NCI-H146 (cell line): ENCODE measurements at regions not wholly inside any gene's neighbourhood (a gene's known extent, or its start where the extent isn't known, plus 50 kb on each side); places are given as distances from the start of the nearest gene placed in this dataset.

Source experiments
- DNase-seq: peaks from one replicate; lab custom pipeline; 2025; lab: John Stamatoyannopoulos, UW

DNA sequence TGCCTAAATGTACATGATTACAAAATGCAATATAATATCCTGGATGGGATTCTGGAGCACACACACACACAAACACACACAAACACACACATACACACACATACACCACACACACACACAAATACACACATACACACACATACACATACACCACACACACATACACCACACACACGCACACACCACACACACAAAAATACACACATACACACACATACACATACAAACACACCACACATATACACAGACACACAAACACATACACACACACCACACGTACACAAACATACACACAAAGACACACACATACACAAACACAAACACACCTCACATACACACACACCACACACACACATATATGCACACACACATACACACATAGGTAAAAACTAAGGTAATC is 134.6 kb upstream of the SYNDIG1 start:
- DNase-seq = no peak

DNA sequence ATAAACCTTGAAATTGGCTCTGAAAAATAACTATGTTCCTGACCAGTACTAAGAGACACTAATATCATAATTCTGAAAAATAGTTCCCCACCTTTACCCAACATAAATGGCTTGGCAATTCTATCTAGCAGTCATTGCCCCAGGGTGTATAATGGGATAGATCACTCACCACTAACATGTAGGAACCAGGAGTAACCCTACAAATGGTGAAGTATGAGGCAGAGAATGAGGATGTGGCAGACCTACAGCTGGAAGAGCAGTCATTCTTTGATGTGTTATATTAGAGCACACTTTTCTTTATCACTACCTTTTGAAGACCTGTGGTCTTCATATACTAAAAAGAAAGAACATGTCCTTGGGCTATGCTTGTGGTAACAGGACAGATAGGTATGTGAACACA is 136.5 kb upstream of the SYNDIG1 start:
- DNase-seq = no peak

DNA sequence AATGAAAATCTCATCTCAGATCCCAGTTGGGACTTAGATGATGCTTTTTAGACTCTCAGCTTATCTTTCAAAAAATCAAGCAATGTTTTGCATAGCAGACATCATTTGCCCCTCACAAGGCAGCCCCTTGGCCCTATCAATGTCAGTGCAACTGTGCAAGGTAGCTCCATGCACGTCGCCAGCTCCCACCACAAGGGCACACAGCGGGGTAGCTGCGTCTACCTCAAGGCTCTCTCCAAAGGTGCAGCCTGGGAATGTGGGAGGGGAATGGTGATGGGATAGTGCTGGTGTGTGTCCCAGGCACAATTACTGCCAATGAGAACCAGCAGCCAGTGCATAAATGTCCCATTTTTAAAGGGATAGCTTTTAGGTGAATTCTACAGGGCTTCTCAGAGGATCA is 137.5 kb upstream of the SYNDIG1 start:
- DNase-seq = no peak

DNA sequence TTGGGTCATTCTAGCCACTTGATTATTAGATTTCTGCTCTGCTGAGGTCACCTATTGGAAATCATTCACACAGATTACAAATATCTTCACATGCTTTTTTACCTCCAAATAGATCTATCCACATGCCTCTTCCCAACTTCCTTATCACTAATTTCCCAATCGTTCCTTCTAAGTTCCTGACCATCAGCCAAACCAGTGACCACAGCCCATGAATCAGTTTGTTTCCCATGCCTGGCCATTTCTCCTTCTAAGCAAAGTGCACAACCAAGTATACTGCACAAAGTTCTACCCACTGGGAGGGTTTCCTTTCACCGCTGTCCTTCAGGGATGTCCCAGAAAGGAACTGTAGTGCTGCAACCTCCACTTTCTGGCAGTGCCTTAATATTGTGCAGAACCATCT is 140.5 kb upstream of the SYNDIG1 start:
- DNase-seq = no peak

DNA sequence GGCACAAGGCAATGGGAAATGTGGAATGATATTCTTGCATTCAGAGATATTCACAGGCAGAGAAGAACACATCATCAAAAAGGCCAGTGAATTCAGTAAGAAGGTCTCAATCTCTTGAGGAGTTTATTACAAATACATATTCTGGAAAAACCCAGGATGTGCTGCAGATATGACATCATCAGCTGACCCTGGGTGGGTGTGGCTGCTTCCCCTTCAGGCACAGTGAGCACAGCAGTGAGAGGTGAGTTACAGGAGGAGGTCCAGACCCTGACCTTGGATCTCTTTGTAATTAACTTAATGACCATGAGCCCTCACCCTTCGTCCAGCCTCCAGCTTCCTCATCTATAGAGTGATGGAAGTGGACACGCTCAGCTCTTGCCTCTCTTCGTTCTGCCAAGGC is 147.5 kb upstream of the SYNDIG1 start:
- no peak for DNase-seq

DNA sequence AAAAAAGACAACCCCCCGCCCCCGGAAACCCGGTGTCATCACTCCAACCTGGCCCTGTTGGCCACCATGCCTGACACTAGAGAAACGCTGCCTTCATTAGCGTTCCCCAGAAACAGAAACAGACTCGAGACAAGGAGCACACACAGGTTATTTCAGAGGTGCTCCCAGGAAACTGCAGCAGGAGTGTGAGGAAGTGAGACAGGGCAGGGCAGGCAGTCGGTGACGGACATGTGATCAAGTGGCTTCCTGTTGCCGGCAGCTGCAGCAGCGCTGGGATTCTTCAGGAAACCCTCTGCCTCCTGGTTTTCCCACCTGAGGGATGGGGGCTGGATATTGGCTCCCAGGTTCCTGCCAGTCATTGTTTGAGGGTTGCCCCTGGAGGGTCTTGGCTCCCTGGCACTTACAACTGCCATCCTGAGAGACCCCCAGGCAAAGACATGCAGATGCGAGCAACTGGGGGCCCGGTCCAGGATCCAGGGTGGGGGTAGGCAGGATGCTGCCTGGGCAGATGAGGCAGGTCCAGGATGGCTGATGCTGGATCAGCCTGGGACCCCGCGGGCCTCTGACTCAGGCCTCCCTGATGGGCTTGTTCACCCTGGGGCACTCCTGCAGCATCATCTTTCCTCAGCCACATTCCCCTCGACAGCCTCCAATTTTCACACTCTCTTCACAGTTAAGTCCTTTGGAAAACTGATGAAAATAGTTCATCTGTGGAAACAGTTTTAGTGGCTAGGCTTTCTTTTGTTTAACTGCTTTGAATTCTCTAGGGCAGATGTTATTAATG is 150.7 kb upstream of the SYNDIG1 start:
- no peak for DNase-seq

DNA sequence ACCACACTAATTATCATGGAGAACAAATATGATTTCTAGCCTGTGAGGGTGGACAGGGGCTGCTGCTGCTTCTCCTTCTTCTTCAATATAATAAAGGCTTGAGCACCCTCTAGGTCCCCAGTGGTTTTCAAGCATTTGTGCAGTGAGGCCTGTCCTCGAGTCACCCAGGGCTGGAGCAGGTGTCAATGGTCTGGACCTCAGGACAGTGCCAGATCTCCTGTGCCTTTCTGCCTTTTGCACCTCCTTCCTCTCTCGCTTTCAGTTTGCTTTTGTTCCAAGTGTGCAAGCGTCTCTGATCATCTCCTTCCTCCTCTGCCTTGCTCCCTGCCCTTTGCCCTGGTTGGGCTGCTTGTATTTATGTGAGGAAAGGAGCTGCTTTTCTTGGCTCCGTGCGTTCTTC is 152.2 kb upstream of the SYNDIG1 start:
- DNase-seq = no peak

DNA sequence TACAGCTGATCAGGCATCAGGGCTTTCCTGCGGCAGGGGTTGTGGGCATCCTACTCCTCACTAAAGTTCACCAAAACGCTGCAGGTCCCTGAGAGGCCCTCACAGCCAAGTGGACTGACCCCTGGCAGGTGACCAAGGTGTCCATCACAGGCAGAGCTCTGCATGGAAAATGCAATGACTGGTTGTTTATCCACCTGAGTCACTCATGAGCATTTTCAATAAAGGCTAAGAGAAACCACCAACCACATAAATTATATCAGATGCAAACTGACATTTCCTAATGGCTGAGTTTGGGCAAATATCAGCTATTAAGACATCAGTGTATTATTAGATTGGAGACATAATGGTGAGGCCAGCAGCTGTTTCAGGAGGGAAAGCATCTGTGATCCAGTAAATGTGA is 152.7 kb upstream of the SYNDIG1 start:
- no peak for DNase-seq

DNA sequence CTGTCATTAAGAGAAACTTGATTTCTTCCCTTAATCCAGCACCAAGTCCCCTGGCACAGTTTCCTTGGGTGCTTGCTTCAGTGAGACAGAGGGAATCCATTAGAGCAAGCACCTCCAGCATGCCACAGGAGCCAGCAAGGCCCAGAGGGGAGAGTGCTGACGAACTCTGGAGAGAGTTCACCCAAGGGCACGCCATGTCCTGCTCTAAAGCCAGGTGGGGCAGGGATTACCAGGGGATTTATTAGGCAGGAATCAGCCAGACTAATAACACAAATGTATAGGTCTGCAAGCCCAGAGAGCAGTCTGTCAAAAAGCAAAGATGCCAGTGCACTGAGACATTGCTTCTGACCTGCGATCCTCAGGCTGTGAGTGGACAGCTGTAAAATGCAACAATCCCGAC is 155.4 kb upstream of the SYNDIG1 start:
- no peak for DNase-seq

DNA sequence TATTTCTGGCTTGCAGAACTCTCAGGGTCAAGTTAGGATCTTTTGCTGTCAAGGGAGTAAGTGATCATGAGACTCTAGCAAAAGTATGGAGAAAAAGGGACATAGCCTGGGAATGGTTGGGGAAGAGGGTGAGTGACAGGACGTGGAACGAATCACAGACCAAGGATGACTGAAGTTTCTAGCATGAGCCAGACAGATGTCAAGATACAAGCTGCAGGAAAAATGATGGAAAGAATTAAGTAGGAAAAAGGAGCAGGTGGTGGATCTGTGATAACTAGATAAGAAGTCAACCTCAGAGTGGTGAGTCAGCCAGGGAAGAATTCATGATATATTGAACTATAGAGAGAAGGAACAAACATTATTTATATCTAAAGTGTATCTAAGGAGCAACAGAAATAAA is 159.8 kb upstream of the SYNDIG1 start:
- no peak for DNase-seq

DNA sequence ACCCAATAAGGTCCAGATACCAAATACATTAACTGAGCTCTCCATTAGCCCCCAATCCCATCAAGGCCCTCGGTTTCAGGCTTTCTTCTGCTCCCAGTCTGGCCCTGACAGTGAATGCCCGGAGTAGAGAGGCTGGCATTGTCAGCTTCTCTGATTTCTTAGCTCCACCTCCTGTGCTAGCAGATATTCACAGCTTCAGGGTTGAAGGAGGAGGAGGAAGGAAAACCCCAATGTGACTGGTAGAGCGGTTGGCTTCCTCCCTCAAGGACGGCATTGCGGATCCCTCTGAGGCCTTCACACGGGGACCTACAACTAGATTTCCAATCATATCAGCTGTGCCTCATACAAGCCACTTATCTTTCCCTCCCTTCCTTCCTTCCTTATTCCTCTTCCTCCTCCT is 164.1 kb upstream of the SYNDIG1 start:
- no peak for DNase-seq

DNA sequence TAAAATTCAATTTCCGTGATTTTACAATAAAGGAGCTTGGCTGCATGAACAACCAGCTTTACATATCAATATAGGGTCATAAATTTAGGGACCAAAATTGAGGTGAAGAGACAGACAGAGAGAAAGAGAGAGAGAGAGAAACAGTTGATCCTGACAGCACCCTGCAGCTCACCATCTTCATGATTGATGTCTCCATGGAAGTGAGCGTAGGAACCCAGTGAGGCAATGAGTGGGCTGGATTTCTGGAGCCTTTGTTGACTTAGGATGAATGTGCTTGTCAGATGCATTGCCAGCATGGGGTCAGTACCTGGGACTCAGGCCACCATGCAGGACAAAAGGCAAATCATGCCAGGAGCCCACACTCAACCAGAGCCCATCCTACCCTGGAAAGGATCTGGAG is 165.1 kb upstream of the SYNDIG1 start:
- DNase-seq = no peak

DNA sequence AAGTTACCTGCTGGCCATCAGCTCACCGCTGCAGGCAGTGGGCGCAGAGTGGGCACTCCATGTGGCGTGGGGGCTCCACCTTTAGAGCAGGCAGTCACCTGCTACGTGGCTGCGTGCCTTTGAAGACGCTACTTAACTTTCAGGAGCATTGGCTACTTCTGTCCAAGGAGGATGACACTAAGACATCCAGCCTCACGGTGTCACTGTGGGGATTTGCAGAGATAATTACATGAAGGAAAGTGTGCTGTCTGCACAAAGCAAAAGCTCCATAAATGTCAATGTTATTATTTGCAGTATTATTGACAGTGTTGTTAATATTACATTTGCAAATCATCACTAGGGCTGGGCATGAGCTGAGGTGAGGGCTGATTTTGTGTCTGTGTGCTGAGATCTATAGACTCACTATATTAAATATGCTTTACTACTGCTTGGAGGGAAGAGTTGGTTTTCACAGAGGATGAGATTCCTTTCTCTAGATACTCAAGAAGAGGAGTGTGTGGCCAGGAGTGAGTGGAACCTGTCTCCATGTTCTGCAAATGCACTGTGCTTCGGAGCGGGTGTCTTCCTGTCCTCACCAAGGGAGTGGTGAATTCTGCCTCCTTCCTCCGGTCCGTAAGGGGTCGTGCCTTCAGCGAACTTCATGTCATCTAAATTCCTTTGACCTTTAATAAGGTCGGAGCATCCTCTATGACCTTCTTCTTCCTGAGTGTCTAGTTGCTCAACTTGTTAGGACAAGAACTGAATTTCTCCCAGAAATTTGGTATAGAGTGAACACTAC is 165.8 kb upstream of the SYNDIG1 start:
- no peak for DNase-seq

DNA sequence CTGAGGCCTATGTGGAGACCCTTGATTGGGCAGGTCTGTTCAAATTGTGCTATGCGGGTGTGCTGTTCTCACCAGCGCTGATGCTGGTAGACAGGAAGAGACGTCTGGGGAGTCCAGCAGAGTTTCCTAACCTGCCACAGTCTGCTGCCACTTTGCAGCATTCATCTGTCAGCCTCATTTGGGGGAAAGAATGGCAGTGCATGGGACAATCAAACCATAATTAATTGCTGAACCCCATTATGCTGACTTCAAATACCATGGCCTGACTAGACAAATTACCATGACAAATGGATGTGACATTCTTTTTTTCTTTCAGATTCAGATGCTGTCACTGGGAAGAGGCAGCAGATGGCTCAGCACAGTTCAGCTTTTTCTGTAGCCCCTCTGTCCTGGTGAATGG is 171.4 kb upstream of the SYNDIG1 start:
- DNase-seq = no peak

DNA sequence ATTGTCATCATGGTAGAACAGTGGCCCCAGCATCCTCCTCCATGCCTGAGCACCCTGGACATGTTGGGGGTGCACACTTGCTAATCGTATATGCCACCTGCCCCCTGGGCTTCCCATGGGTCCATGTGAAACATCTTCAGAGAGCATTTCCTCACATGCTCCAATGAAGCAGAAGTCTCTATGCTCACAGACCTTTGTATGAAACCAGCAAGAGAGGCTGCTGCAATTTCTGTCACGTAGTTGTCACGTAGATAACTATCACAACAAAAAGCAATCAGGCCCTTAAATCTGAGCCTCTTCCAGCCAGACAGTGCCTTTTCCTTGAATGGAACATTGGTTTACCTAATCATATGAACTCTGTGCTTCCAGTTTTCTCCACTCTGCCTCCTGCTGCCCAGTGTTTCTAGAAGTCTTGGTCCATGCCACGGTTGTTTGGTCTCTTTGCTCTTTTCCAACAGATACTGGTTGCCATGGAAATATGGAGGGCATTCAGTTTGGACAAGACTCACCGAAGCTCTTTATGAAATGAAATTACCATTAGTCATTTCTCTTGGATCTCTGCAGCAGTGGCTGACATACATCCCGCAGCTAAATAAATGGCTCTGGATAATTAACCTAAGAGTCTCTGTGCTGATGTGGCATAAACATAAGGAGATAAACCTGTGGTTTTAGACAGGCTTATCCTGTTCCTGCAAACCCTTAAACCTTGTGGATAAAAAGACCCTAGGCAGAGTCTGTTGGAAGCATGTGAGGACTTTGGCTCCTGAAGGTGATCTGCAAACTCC is 172.8 kb upstream of the SYNDIG1 start:
- no peak for DNase-seq

DNA sequence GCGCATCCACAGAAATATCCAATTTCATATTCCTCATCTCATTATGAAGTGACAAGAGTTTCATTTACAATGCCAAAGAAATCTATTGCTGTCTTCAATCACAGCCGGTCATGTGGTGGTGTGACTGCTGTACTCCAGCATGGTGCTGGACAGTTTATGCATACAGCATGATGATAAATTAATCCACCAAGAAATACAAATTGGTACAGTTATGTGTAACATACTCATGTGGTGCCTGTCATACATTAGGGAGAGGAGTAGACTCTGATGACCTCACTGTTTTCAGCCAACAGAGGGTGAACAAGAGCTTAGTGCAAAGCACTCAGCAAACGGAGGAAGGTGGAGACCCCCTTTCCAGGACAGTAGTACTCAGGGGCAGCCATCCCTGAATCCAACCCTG is 178.4 kb upstream of the SYNDIG1 start:
- DNase-seq = no peak

DNA sequence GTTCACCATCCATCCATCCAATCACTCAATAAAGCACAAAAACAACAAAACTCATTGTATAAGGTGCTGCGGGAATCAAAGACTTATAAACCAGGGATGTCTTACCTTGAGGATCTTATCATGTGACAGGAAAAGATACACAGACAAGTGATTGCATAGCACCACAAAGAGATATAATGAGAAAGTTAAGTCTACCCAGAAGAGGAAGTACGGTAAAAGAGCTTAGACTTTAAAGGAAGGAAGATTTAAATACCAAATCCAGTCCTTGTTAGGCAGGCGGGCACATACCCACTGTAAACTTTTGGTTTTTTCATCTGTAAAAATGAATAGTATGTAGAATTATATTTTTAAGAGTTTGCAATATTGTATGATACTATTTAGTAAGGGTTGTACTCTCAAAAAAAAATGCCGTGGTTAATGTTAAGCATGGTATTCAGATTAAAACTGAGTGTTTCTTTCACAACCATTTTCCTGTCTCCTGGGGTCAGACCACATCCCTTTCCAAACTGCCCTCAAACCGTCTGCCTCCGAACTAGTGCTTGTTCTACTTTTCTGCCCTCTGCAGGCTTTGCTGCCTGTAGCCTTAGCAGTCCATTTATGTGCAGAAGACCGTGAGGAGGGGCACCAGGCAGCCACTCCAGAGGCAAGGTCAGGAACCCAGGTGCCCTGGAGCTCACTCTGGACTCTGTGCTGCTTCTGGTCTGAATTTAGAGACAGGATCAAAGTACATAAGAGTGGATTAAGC is 179.5 kb upstream of the SYNDIG1 start:
- no peak for DNase-seq

DNA sequence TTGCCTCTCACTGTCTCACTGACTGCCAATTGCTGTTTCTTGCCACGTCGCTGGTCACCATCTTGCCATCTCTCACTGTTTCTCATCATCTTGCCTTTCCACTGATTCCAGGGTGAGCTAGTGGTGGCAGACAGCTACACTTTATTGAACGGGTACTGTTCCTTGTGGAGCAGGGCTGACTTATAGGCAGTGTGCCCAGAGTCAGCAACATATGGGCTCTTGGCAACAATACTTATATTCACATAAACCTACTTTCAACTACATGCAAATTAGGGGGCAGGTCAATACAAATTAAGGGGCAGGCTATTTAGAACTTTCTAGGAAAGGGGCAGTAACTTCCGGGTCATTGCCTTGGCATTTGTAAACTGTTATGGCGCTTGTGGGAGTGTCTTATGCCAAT is 186.2 kb upstream of the SYNDIG1 start:
- no peak for DNase-seq

DNA sequence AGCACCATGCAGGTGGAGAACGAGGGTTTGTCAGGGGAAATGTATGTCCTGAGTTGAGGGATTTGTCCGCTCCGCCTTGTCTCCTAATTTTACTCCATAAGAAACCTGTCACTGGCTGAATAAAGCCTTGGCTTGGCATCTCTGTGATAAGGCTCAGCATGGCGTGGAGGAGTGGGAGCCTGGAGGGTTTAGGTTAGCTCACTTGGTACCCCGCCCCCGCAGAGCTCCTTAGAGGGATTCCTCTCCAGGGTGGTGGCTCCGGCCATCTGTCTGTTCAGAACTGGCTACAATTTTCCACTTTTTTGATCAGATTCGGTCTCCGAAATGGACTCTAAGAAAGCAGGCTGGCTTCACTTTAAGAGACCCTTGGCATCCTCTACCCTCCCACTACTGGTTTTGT is 192.2 kb upstream of the SYNDIG1 start:
- DNase-seq = no peak

DNA sequence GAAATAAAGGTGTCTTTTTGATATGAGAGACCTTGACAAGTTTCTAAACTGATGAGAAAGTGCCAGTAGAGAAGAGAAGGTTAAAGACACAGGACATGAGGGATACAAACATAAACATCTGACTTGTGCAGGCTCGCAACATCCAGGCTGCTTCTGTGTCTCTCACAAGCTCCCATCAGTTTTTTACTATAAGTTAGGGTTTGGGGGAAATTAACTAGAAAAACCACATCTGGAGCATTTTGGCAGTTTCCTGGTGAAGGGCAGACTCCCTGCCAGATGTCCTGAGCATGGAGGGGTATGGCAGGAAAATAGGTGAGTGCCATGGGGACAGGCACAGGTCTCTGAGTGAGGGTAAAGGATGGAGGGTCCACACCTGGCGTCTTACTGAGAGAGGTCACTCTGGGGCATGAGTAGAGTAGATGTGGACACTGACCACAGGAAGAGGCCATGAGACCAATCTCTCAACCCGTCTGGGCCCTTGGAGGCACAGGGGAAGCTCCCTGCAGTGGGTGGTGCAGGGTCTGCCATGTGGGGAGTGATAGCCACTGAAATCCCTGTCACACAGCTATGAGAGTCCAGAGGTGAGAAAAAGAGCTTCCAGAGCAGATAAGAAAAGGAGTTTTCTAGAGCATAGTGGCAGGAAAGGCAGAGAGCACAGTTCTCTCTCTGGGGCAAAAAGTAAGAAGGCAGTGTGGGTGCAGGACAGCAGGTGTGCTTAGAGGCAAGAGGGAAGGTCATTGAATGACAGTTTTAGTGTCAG is 193.3 kb upstream of the SYNDIG1 start:
- no peak for DNase-seq

DNA sequence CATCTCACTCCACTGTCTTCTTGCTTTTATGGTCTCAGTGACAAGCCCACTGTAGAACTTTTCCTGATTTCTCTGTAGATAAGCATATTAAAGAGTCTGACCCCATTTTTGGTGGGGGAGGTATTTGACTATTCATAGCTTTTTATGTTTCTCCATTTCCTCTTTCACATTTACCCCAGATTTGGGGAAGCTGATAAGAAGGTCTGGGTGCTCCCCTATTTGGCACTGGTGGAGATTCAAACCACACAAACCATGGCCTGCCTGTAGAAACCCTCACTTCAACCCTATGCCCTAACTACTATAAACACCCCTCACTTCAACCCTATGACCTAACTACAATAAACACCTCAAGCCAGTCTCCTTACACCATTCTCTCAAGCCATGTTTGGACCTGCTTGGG is 196.2 kb upstream of the SYNDIG1 start:
- no peak for DNase-seq
